ENCODE measurements at regions not wholly inside any gene's neighbourhood (a gene's known extent, or its start where the extent isn't known, plus 50 kb on each side); places are given as distances from the start of the nearest gene placed in this dataset.

GRCh38 chr5:126143622-126144021, 279.6 kb upstream of the GRAMD2B start:
- TF ChIP-seq CTCF (IDR thresholded peaks at IDR 0.05) (no peak), POLR2A (IDR thresholded peaks at IDR 0.05) (no peak), EP300 (IDR thresholded peaks at IDR 0.05) (no peak), POLR2AphosphoS5 (IDR thresholded peaks at IDR 0.05) (no peak)

Data from sigmoid colon (tissue), 4 donors.